H9 (cell line): ENCODE measurements at regions not wholly inside any gene's neighbourhood (a gene's known extent, or its start where the extent isn't known, plus 50 kb on each side); places are given as distances from the start of the nearest gene placed in this dataset.

Experiments used
- DNase-seq: peaks from one replicate; pipeline ENCODE4 v3.0.0-alpha.2; 2017
- H2AFZ ChIP-seq: one replicate; pipeline ENCODE4 v1.6.1; 2013; ENCODE audit warnings: mild to moderate bottlenecking, low read length, control low read depth, moderate library complexity
- H2AK5ac ChIP-seq: 2 replicates; pipeline ENCODE4 v1.6.1; 2013; ENCODE audit warnings: low read length, control low read depth, mixed read lengths; ENCODE audit not compliant: insufficient read length
- H2BK120ac ChIP-seq: one replicate; pipeline ENCODE4 v1.6.1; 2013; ENCODE audit warnings: low read depth, mild to moderate bottlenecking, low read length, control low read depth, inconsistent platforms; ENCODE audit not compliant: poor library complexity, severe bottlenecking
- H2BK12ac ChIP-seq: 2 replicates; pipeline ENCODE4 v1.6.1; 2013; ENCODE audit warnings: low read length, control low read depth, mixed read lengths, low read depth; ENCODE audit not compliant: insufficient read length
- H2BK15ac ChIP-seq: 2 replicates; pipeline ENCODE4 v1.6.1; 2013; ENCODE audit warnings: low read depth, low read length, control low read depth
- H2BK20ac ChIP-seq: one replicate; pipeline ENCODE4 v1.6.1; 2013; ENCODE audit warnings: low read depth, mild to moderate bottlenecking, low read length, control low read depth, inconsistent platforms; ENCODE audit not compliant: poor library complexity, severe bottlenecking
- H2BK5ac ChIP-seq: 2 replicates; pipeline ENCODE4 v1.6.1; 2013; ENCODE audit warnings: low read length, control low read depth, mixed read lengths; ENCODE audit not compliant: insufficient read length
- H3K14ac ChIP-seq: 2 replicates; pipeline ENCODE4 v1.6.1; 2013; ENCODE audit warnings: low read length, control low read depth; ENCODE audit not compliant: insufficient read depth
- H3K18ac ChIP-seq: 2 replicates; pipeline ENCODE4 v1.6.1; 2013; ENCODE audit warnings: low read depth, mild to moderate bottlenecking, mixed read lengths, low read length, control low read depth; ENCODE audit not compliant: insufficient read length
- H3K23ac ChIP-seq: 2 replicates; pipeline ENCODE4 v1.6.1; 2013; ENCODE audit warnings: low read length, control low read depth, mixed read lengths, low read depth; ENCODE audit not compliant: insufficient read length
- H3K23me2 ChIP-seq: 2 replicates; pipeline ENCODE4 v1.6.1; 2013; ENCODE audit warnings: low read depth, mild to moderate bottlenecking, mixed read lengths, low read length, control low read depth; ENCODE audit not compliant: insufficient read length, poor library complexity, severe bottlenecking
- H3K27ac ChIP-seq: 2 replicates; pipeline ENCODE4 v1.5.1; 2013; ENCODE audit warnings: low read length, control low read depth, mixed read lengths, low read depth; ENCODE audit not compliant: insufficient read length
- H3K27me3 ChIP-seq: 2 replicates; pipeline ENCODE4 v1.6.1; 2013; ENCODE audit warnings: low read length, control low read depth, inconsistent platforms; ENCODE audit not compliant: insufficient read depth
- H3K4ac ChIP-seq: 2 replicates; pipeline ENCODE4 v1.6.1; 2013; ENCODE audit warnings: low read depth, mild to moderate bottlenecking, control low read depth, inconsistent platforms, low read length, moderate library complexity
- H3K4me1 ChIP-seq: 2 replicates; pipeline ENCODE4 v1.6.1; 2013; ENCODE audit warnings: low read length, control low read depth, inconsistent platforms; ENCODE audit not compliant: insufficient read depth
- H3K4me2 ChIP-seq: 2 replicates; pipeline ENCODE4 v1.6.1; 2013; ENCODE audit warnings: low read length, control low read depth, mixed read lengths; ENCODE audit not compliant: insufficient read length, insufficient read depth
- H3K56ac ChIP-seq: 2 replicates; pipeline ENCODE4 v1.6.1; 2013; ENCODE audit warnings: low read depth, mild to moderate bottlenecking, mixed read lengths, low read length, control low read depth; ENCODE audit not compliant: insufficient read length
- H3K79me1 ChIP-seq: 2 replicates; pipeline ENCODE4 v1.6.1; 2013; ENCODE audit warnings: low read depth, mild to moderate bottlenecking, moderate library complexity, low read length, control low read depth, inconsistent platforms; ENCODE audit not compliant: insufficient read depth, poor library complexity, severe bottlenecking
- H3K79me2 ChIP-seq: 2 replicates; pipeline ENCODE4 v1.6.1; 2013; ENCODE audit warnings: low read length, control low read depth, inconsistent platforms; ENCODE audit not compliant: insufficient read depth
- H3K9ac ChIP-seq: 2 replicates; pipeline ENCODE4 v1.6.1; 2013; ENCODE audit warnings: low read length, control low read depth, mixed read lengths; ENCODE audit not compliant: insufficient read length; ENCODE audit errors: extremely low read depth
- H3K9me3 ChIP-seq: one replicate; pipeline ENCODE4 v1.6.1; 2013; ENCODE audit warnings: low read depth, low read length, inconsistent platforms; ENCODE audit not compliant: control insufficient read depth
- H3T11ph ChIP-seq: one replicate; pipeline ENCODE4 v1.6.1; 2013; ENCODE audit warnings: mild to moderate bottlenecking, low read length, control low read depth, inconsistent platforms
- H4K20me1 ChIP-seq: one replicate; pipeline ENCODE4 v1.6.1; 2013; ENCODE audit not compliant: control insufficient read depth, insufficient read length, insufficient read depth
- H4K5ac ChIP-seq: 2 replicates; pipeline ENCODE4 v1.6.1; 2013; ENCODE audit warnings: low read depth, mild to moderate bottlenecking, mixed read lengths, low read length, control low read depth; ENCODE audit not compliant: insufficient read length
- H4K8ac ChIP-seq: replicated peaks from 2 replicates; pipeline ENCODE4 v1.6.1; 2013; ENCODE audit warnings: low read length, control low read depth, mixed read lengths, low read depth; ENCODE audit not compliant: insufficient read length
- H4K91ac ChIP-seq: 2 replicates; pipeline ENCODE4 v1.6.1; 2013; ENCODE audit warnings: low read depth, mild to moderate bottlenecking, moderate library complexity, mixed read lengths, low read length, control low read depth; ENCODE audit not compliant: insufficient read length
- H3K27ac Mint-ChIP-seq, 3 experiments: 2 replicates in 2 of 3; 3 replicates in 1 of 3; pipeline ENCODE4 v1.8.0; 2020 to 2021; ENCODE audit warnings: mixed read lengths in 3 of 3, mild to moderate bottlenecking in 1 of 3, moderate library complexity in 1 of 3
- H3K27me3 Mint-ChIP-seq: 2 replicates; pipeline ENCODE4 v1.8.0; 2021; ENCODE audit warnings: low read depth, mild to moderate bottlenecking, moderate library complexity, mixed read lengths
- H3K36me3 Mint-ChIP-seq, 3 experiments: 2 replicates in 2 of 3; 3 replicates in 1 of 3; pipeline ENCODE4 v1.8.0; 2020 to 2021; ENCODE audit warnings: low read depth in 3 of 3, mixed read lengths in 3 of 3; ENCODE audit not compliant: insufficient read depth in 1 of 3
- H3K4me1 Mint-ChIP-seq, 2 experiments: 2 replicates each; pipeline ENCODE4 v1.8.0; 2020; ENCODE audit warnings: mixed read lengths in 2 of 2
- H3K4me3 Mint-ChIP-seq, 2 experiments: 2 replicates in 1 of 2; 3 replicates in 1 of 2; pipeline ENCODE4 v1.8.0; 2020 to 2021; ENCODE audit warnings: mild to moderate bottlenecking in 2 of 2, mixed read lengths in 2 of 2, moderate library complexity in 1 of 2
- H3K9me3 Mint-ChIP-seq, 2 experiments: 2 replicates in 1 of 2; 3 replicates in 1 of 2; pipeline ENCODE4 v1.8.0; 2020; ENCODE audit warnings: mild to moderate bottlenecking in 2 of 2, mixed read lengths in 2 of 2, moderate library complexity in 1 of 2
- WGBS: extraction: QIAGEN DNeasy Blood & Tissue Kit; methylation state at CpG from one replicate; pipeline ENCODE4 v1.1.7; 2013; ENCODE audit warnings: missing lambda C conversion rate, low lambda C conversion rate, mixed read lengths; ENCODE audit not compliant: insufficient read length; ENCODE audit errors: extremely low coverage; 5-methylcytosine and 5-hydroxymethylcytosine counted together
- TF ChIP-seq, protein P1 (sequence below): fragments of 200-600 bp; sonication (generic); conservative IDR thresholded peaks from 3 replicates; pipeline ENCODE4 v1.8.0; 2021; ENCODE audit warnings: antibody characterized with exemption, mild to moderate bottlenecking

DNA sequence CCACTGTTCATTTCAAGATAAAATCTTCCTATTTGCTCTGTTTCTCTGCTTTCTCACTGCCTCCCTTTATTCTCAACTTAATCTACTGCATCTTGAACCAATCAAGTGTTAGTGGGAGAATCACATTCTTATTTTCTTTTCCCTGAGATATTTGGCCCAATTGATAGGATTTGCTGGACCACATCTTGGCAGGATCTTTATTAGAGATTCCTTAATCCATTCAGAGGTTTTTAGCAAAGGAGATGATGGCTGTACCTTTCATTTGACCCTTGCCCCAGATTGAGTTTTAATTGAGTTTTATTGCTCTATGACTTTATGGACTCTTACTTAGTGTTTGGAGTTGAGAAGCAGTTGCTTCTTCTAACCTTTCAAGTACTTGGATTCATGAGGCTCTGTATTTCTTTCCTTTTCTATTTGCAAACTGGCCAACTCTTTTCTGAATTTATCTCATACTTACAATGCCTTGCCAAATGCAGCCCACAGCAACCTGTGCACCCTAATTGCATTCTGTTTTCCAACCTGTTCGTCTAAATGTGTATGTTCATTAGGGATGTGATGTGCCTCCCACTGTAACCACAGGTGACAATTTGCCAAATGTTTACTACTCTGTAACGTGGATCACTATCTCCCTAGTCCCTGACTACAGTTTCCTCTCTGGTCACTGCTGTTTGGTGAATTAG, 274.8 kb upstream of the KAZN start:
- Histone ChIP-seq H3K4me2 (no peak overlapping the region), H4K5ac (no peak overlapping the region), H3T11ph (no peak overlapping the region), H4K8ac (no peak overlapping the region), H3K27ac (no peak overlapping the region), H3K79me2 (no peaks in the 10 kb centered on the region), H2BK12ac (no peak overlapping the region), H4K91ac (no peak overlapping the region), H2AK5ac (no peak overlapping the region), H3K18ac (no peak overlapping the region), H3K4ac (no peak overlapping the region), H3K9ac (no peak overlapping the region), H3K23me2 (no peaks in the 10 kb centered on the region), H3K4me1 (peaks cover 2% of the 10 kb centered on the region; the same call in 1 of the 2 replicates), H3K23ac (no peak overlapping the region), H3K14ac (no peak overlapping the region), H3K56ac (no peak overlapping the region), H2AFZ (no peak overlapping the region), H3K79me1 (no peaks in the 10 kb centered on the region), H3K27me3 (no peaks in the 10 kb centered on the region), H2BK20ac (no peak overlapping the region), H4K20me1 (no peaks in the 10 kb centered on the region), H3K9me3 (no peaks in the 10 kb centered on the region), H2BK15ac (no peak overlapping the region), H2BK5ac (no peak overlapping the region), H2BK120ac (no peak overlapping the region)
- Mint-ChIP-seq H3K27ac (no peak overlapping the region; a peak in 1 of 7 replicates), H3K4me3 (no peak overlapping the region), H3K4me1 (peaks cover 17 to 29% of the 10 kb centered on the region in 2 experiments), H3K27me3 (peaks cover 6% of the 10 kb centered on the region; the same call in 1 of the 2 replicates), H3K9me3 (peaks cover 0 to 1% of the 10 kb centered on the region in 2 experiments; a peak in 2 of 5 replicates), H3K36me3 (no peaks in the 10 kb centered on the region)
- DNase-seq, result no peak
- no CpG with 5 or more reads among the region's 2 CpGs for WGBS
- TF ChIP-seq, protein P1, sequence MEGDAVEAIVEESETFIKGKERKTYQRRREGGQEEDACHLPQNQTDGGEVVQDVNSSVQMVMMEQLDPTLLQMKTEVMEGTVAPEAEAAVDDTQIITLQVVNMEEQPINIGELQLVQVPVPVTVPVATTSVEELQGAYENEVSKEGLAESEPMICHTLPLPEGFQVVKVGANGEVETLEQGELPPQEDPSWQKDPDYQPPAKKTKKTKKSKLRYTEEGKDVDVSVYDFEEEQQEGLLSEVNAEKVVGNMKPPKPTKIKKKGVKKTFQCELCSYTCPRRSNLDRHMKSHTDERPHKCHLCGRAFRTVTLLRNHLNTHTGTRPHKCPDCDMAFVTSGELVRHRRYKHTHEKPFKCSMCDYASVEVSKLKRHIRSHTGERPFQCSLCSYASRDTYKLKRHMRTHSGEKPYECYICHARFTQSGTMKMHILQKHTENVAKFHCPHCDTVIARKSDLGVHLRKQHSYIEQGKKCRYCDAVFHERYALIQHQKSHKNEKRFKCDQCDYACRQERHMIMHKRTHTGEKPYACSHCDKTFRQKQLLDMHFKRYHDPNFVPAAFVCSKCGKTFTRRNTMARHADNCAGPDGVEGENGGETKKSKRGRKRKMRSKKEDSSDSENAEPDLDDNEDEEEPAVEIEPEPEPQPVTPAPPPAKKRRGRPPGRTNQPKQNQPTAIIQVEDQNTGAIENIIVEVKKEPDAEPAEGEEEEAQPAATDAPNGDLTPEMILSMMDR, result no peak
